ENCODE measurements at regions not wholly inside any gene's neighbourhood (a gene's known extent, or its start where the extent isn't known, plus 50 kb on each side); places are given as distances from the start of the nearest gene placed in this dataset.

DNA sequence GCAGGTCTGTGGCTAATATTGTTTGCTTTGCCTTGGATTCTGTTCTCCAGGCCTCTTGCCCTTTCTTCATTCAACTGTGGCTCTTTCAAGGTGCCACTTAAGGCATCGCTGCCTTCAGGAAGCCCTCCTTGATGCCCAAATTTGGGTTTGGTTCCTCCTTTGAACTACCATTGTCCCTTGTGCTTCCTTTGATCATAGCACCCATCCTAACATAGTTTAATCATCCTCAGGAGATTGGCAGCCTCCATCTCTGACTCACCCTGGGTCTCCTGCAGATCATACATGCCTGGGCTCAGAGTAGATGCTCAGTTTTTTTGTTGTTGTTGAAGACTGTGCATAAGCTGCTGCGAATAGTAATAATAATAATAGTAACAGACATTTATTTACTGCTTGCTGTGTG is 54.4 kb upstream of the ACOT11 start:
- TF ChIP-seq, protein P1, sequence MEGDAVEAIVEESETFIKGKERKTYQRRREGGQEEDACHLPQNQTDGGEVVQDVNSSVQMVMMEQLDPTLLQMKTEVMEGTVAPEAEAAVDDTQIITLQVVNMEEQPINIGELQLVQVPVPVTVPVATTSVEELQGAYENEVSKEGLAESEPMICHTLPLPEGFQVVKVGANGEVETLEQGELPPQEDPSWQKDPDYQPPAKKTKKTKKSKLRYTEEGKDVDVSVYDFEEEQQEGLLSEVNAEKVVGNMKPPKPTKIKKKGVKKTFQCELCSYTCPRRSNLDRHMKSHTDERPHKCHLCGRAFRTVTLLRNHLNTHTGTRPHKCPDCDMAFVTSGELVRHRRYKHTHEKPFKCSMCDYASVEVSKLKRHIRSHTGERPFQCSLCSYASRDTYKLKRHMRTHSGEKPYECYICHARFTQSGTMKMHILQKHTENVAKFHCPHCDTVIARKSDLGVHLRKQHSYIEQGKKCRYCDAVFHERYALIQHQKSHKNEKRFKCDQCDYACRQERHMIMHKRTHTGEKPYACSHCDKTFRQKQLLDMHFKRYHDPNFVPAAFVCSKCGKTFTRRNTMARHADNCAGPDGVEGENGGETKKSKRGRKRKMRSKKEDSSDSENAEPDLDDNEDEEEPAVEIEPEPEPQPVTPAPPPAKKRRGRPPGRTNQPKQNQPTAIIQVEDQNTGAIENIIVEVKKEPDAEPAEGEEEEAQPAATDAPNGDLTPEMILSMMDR (IDR thresholded peaks at IDR 0.05) = no peak
- no peak for TF ChIP-seq TCF7L2 (IDR thresholded peaks at IDR 0.05; ENCODE audit: low read depth, low read length)
- TF ChIP-seq, protein P2, sequence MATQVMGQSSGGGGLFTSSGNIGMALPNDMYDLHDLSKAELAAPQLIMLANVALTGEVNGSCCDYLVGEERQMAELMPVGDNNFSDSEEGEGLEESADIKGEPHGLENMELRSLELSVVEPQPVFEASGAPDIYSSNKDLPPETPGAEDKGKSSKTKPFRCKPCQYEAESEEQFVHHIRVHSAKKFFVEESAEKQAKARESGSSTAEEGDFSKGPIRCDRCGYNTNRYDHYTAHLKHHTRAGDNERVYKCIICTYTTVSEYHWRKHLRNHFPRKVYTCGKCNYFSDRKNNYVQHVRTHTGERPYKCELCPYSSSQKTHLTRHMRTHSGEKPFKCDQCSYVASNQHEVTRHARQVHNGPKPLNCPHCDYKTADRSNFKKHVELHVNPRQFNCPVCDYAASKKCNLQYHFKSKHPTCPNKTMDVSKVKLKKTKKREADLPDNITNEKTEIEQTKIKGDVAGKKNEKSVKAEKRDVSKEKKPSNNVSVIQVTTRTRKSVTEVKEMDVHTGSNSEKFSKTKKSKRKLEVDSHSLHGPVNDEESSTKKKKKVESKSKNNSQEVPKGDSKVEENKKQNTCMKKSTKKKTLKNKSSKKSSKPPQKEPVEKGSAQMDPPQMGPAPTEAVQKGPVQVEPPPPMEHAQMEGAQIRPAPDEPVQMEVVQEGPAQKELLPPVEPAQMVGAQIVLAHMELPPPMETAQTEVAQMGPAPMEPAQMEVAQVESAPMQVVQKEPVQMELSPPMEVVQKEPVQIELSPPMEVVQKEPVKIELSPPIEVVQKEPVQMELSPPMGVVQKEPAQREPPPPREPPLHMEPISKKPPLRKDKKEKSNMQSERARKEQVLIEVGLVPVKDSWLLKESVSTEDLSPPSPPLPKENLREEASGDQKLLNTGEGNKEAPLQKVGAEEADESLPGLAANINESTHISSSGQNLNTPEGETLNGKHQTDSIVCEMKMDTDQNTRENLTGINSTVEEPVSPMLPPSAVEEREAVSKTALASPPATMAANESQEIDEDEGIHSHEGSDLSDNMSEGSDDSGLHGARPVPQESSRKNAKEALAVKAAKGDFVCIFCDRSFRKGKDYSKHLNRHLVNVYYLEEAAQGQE (IDR thresholded peaks at IDR 0.05; ENCODE audit: insufficient read depth in 1 of 2, low read depth in 2 of 2, low read length in 1 of 2) = no peak
- no peak for TF ChIP-seq POLR2AphosphoS5 (IDR thresholded peaks at IDR 0.05; ENCODE audit: low read depth, low read length)

Data from Panc1 (cell line).